Epidermal melanocyte (primary cell): ENCODE measurements at regions not wholly inside any gene's neighbourhood (a gene's known extent, or its start where the extent isn't known, plus 50 kb on each side); places are given as distances from the start of the nearest gene placed in this dataset.

Experiments used
- DNase-seq: peaks from one replicate; pipeline ENCODE4 v3.0.0; 2011; ENCODE audit warnings: low spot score; ENCODE audit not compliant: insufficient read length

GRCh38 chr9:86836266-86836665 is 111.0 kb downstream of the GAS1 start:
- no peak for DNase-seq

- no peak for DNase-seq
Measured at GRCh38 chr9:86830356-86830755, 117.0 kb downstream of the GAS1 start.

- no peak for DNase-seq
Measured at GRCh38 chr9:86829496-86830046, 117.7 kb downstream of the GAS1 start.

GRCh38 chr9:86828631-86829030 is 118.7 kb downstream of the GAS1 start:
- DNase-seq, result no peak

DNA sequence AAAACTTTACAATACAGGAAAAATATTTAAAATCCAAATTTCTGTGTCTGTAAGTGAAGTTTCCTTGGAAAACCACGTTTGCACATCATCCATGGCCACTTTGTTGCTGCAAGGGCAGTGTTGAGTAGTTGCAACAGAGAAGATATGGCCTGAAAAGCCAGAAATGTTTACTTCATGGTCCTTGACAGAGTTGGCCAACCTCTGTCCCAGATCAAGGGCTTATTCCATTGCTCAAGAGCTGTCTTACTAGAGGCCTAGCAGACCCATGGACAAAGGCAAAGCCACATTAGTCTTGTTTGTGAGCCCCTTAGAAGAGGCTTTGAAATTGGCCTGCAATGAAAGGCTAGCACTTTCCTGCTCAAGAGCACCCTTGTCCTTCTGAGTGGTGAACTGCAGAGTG is 119.4 kb downstream of the GAS1 start:
- DNase-seq, result no peak

DNA sequence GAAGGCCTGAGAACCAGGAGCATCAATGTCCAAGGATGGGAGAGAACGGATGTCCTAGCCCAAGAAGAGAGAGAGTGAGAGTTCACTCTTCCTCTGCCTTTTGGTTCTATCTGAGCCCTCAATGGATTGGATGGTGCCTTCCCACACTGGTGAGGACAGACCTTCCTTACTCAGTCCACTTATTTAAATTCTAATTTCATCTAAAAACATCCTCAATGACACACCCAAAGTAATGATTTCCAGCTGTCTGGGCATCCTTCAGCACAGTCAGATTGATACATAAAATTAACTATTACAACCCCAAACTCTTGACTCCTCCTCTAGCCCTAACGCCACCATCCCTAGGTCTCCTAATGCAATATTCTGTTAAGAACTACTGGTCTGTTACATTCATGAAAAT is 122.0 kb downstream of the GAS1 start:
- no peak for DNase-seq

GRCh38 chr9:86822006-86822801 is 125.1 kb downstream of the GAS1 start:
- DNase-seq, result no peak

DNA sequence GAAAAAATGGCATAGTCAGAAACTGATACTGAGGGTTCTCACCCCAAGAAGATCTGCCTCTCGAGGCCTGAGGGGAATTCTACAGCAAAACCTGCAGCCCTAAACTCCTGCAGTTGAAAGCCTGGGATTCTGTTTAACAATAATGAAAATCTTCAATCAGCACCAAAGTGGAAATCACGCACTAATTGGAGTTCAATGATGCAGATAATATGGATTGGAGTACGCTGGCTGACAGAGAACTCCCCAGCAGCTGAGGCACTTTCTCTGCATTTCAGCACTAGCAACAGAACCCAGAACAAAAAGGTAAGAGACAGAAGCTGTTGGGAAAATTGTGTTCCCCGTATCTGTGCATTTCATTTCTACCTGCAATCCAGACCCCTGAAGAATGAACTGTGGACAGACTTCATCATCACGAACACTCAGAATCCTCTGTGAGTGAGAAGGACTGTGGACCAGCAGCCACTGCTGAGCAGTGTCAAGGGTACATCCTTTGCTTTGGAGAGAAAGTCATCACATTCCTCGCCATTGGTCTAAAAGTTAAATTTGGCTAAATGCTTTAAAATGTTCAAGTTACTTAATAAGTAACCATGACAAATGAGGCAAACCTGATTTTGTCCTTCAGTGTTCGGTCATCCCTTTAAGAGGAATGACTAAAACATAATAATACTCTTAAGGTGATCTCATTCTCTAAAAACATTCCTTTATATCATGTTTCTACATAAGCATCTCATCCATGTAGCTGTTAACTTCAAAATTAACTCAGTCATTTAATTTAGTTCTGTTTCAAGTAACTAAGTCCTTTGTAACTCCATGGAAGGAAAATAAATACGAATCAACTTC is 126.1 kb downstream of the GAS1 start:
- no peak for DNase-seq

DNA sequence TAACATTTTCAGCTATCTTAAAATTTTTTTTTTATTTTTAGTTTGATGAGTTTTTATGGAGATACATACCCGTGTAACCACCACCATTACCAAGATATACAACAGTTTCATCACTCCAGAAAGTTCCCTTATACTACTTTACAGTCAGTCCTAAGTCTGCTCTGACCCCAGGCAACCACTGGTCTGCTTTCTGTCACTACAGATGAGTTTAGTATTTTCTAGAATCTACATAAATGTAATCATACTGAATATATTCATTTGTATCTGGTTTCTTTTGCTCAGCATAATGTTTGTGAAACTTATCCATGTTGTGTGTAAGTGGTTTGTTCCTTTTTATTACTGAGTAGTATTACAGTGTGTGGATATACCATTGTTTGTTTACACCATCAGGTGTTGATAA is 127.8 kb downstream of the GAS1 start:
- no peak for DNase-seq

- no peak for DNase-seq
Measured at GRCh38 chr9:86818636-86819035, 128.7 kb downstream of the GAS1 start.

DNA sequence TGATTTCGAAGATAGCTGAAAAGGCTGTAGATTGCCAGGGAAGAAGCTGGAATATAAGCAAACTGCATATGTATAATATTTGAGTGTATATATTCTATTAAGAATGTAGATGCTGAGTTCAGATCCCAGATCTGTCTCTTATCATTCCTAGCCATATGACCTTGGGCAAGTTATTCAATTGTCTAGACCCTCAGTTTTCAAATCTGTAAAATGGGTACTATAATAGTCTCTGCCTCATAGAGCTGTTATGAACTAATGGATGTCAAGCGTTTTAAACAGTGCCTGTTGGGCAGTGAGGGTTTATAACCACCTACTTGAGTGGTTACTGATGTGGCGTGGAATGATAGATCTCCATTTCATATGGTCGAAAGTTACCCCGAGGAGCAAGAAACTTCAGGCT is 130.4 kb downstream of the GAS1 start:
- DNase-seq, result no peak

GRCh38 chr9:86816366-86816765 is 130.9 kb downstream of the GAS1 start:
- no peak for DNase-seq

- no peak for DNase-seq
Measured at GRCh38 chr9:86812616-86813015, 134.7 kb downstream of the GAS1 start.

DNA sequence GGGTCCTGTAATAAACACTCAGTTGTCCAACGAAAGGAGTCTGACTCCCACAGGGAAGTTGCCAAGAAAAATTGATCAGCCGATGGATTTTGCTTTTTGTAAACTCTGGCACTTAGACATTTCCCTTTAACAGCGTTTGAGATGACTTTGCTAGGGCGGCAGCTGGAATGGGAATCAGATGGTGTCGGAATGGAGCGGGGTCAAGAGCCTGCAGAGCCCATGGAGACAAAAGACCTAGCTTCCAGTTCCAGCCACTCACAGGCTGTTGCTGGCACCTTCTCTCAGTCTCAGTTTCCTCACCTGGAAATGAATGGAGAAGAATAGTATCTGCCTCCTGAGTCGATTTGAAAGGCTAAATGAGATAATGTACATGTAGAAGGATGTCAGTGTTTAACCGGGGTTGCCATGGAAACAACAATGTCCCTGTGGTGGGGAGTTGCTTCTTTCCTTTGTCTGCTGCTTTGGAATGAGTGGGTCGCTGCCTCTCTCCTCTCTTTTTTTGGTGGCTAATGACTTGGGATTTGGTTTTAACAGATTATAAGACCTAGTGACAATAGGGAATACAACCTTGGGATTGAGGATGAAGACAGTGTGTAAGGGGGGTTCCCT is 137.4 kb downstream of the GAS1 start:
- no peak for DNase-seq

- DNase-seq, result no peak
Measured at GRCh38 chr9:86809151-86809550, 138.2 kb downstream of the GAS1 start.

- no peak for DNase-seq
Measured at GRCh38 chr9:86807367-86807976, 139.8 kb downstream of the GAS1 start.

GRCh38 chr9:86804011-86804410 is 143.3 kb downstream of the GAS1 start:
- DNase-seq, result no peak

DNA sequence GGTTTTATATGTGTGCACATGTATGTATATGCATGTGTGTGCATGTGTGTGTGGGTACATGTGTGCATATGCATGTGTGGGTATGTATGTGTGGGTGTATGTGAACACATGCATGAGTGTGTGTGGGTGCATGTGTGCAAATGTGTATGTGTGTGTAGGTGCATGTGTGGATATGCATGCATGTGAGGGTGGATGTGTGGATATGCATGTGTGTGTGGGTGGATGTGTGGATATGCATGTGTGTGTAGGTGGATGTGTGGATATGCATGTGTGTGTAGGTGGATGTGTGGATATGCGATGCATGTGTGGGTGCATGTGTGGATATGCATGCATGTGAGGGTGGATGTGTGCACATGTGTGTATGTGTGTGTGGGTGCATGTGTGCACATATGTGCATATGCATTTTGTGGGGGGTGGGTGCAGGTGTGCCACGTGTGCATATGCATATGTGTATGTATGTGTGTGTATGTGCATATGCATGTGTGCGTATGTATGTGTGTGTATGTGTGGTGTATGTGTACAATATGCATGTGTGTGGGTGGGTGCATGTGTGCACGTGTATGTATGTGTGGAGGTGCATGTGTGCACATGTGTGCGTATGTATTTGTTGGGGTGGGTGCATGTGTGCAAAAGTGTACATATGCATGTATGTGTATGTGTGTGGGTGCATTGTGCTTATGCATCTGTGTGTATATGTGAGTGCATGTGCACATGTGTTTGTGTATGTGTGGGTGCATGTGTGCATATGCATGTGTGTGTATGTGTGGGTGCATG is 144.2 kb downstream of the GAS1 start:
- DNase-seq, result no peak

DNA sequence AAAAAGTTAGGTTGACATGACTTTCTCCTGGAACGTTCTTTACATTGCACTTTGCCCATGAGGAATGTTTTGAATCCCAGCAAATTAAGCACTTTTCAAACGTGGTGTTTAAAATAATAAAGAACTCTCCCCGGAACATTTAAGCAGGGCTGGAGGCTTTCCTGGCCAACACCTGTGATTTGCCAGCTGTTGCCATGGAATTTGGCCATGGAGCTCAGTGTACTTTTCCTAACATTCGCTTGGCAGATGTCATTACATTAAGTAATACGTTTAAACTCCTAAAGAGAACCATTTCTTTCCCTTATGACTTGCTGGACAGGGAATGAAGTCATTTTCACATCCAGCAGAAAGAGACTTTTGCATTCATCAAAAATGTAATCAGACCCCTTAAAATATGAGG is 146.1 kb downstream of the GAS1 start:
- no peak for DNase-seq

GRCh38 chr9:86800681-86801080 is 146.6 kb downstream of the GAS1 start:
- no peak for DNase-seq

DNA sequence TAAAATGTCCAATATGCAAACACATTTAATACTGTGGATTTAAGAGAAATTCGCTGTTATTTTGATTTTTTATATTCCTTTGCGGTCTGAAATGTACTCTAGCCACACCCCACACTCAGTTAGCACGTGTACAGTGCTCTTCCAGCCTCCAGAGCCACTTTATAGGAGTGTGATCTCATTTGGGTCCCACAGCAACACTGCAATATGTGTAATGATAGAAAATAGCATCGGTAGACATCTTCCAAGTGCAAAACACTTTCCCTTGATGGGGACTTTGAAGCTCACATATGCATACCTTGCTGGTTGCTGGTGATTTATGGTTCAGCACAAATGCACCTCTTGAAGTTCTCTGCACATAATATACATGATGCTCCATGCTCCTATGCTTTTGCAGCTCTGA is 148.3 kb downstream of the GAS1 start:
- no peak for DNase-seq
